Left renal cortex interstitium (tissue), 4 donors: ENCODE measurements at regions not wholly inside any gene's neighbourhood (a gene's known extent, or its start where the extent isn't known, plus 50 kb on each side); places are given as distances from the start of the nearest gene placed in this dataset.

Experiments used
- DNase-seq, 4 donors: peaks; one replicate each; pipeline ENCODE4 v3.0.0-alpha.2; 2013; ENCODE audit warnings: low read depth in 4 of 4, low spot score in 2 of 4, missing footprints in 1 of 4

DNA sequence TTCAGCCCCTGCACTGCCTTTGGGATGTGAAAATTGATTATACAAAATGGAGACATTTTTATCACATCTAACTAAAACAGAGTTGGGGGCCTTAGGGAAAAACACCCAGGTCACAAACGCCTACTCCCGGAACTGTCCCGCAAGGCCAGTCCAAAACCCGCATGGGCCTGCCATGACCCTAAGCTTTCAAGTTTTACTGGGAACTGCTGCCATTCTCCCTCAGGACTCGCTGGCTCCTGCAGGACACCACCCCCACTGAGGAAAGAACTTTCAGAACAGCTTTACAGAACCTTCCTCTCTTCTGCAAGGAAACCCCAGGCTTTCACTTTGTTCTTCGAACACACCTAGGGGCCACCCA is 320.4 kb upstream of the HS6ST1 start:
- no peak for DNase-seq

DNA sequence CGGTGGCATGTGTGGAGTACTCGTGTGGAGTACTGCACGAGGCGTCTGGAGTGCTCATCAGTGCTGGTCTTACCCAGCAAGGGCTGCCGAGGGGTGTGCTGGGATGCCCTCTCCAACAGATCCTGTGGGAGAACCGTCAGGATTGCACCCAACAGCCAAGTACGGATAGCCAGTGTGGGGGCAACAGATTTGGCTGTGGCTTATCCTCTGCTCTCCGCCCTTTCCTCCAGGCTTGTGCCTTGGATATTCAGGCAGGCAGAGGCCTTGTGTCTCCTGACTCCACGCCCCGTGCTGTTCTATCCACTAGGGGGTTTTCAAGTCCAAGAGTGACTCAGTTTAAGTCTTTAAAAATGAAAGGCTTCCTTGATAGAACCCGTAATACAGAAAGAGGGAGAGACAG is 321.0 kb upstream of the HS6ST1 start:
- DNase-seq = no peak

DNA sequence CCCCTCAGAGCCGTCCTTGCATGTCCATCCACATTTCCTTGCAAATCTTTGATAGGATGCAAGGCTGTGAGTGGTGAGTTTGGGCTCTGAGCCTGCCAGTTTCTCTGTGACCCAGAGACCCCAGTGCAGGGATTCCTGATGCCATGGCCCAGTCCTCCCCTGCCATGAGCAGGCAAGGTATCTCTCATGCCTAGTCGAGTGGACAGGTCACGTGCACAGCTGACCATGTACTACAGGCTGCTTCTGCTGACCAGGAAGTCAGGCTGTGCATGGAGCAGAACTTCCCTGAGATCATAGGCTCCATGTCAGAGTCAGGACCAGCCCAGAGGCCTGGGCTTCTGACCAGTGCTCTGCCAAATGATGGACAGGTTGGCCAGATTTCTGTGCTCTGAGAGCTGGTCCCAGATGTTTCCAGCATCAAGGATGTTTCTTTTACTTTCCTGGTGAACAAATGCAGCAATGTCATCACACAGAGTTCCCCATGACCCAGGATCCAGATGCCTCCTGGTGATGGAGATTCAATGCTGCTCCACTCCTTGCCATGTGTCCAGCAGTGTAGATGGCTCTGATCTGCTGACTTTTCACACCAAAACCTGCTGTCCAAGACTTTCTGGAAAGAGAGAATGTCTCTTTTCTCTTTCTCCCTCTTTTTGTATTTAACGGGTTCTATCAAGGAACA is 321.6 kb upstream of the HS6ST1 start:
- DNase-seq = no peak

DNA sequence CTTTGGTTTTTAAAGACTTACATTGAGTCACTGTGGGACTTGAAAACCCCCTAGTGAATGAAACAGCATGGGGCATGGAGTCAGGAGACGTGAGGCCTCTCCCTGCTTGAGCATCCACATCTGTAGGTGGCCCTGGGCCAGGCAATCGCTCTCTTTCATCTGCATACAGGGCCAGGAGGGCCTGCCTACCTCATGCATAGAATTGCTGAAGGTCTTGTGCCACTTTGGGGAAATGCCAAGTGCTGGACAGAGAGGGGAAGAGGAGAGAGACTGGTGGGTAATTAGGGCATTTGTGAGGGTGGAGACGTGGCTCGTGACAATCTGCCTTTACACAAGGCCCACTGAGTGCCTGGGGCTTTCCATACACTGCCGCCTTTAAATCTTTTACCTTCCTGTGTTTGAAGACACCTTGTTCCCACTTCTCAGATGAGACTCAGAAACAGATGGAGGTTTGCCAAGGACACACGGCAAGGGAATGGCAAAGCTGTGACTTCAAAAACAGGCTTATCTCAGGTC is 322.2 kb upstream of the HS6ST1 start:
- DNase-seq = no peak

DNA sequence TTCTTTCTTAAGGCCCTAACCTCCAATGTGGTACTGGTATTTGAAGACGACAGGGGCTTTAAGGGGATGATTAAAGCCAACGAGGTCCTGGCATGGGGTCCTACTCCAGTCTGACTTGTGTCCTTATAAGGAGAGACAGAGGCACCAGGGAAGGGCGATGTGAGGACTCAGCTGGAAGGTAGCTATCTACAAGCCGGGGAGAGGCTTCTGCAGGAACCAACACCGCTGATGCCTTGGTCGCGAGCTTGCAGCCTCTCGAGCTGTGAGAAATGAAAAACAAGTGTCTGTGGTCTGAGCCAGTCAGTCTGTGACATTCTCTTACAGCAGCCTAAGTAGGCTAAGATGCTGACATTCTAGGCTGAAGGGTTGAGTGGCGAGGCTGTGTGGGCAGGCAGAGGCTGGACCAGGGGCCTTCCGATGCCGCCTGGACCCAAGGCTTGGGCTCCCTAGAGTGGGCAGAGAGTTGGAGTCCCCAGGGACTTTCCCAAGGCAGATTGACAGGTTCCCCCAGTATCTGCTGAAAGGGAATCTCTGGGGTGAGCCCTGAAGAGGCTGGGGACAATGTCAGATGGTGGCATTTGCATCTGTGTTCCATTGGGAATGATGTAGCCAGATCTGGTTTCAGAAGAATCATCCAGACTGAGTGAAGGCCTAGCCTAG is 322.9 kb upstream of the HS6ST1 start:
- no peak for DNase-seq

DNA sequence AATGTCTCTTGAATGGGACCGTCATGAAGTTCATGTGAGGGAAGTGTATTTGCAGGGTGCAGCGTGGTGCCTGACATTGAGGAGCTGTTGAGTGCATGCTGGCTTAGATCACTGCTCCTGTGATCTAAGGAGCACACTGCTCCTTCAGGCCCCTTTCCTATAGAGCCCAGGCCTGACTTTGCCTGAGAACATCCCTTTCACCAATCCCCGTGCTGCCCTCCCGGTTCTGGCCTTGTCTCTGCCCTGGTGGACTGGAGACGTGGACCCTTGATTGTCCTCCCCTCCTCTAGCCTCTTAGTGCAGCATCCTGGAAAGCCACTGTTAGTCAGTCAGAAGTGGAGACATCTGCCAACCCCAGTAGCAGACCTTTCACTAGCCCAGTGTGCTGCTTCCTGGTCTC is 323.6 kb upstream of the HS6ST1 start:
- DNase-seq = no peak

DNA sequence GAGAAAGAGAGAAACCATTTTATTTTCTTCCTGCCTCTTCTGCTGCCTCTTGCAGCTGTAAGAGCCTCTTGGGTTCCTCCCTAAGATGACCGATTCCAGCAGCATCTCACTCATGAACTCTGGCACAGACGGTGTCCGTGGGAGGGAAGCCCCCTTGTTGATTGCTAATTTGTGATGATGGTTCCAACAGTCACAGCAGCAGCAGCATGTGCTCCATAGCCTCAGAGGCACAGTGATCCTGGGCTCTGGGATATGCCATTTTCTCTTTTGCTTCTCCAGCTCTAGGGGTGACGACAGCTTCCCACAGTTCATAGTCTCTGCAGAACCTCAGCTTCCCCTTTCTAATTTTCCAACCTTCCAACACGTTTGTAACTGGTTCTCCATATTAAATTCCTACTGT is 324.2 kb upstream of the HS6ST1 start:
- no peak for DNase-seq

DNA sequence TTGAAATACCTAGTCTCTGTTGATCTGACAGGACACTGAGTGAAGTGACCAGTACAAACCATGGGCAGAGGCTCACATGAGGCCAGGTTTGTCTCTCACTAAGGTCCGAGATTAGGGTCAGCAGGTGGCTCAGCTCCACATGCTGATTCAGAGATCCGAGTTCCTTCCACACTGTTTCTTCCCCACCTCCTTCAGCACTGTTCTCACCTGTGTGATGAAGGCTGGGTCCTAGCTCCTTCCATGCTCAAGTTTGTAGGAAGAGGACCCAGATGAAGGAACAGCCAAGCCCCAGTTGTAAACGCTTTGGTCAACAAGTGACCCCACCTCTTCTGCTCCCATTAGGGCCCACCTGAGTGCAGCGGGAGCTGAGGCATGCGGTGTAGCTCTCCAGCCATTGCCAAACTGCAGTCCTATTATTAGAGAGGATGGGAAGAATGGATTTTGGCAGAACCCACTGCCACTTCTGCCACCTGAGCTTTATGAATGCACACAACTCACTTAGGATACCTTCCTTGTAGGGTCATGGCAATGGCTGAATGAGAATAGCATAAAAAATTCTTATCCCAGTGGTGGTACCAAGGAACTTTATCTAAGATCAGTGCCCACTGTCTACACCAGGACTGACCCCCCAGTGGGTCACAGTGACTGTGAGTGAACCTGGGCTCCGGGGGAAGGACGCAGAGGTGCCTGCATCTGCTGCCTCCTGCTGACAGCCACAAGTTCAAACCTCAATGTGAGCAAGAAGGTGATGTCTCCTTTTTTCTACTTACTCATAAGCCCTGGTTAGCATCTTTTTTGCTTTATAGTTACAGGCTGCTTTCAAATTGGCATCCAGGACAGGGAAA is 324.8 kb upstream of the HS6ST1 start:
- DNase-seq = no peak

DNA sequence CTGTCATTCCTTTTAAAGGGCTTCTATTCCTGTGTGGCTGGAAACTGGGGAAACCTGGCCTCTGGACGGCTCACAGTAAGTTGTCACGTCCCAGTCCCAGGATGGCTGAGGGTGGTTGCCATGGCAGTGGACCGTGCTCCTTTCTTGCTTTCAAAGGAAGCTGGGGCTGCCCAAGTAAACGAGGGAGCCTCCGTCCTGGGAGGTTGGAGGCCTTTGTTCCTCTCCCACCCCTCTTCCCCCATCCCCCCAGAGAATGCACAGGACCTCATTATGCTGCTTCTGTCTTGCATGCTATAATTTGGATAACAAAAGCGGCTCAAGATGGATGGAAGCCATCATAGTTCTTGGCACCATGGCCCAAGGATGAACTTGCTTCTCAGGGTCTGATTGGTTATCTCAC is 325.5 kb upstream of the HS6ST1 start:
- no peak for DNase-seq

DNA sequence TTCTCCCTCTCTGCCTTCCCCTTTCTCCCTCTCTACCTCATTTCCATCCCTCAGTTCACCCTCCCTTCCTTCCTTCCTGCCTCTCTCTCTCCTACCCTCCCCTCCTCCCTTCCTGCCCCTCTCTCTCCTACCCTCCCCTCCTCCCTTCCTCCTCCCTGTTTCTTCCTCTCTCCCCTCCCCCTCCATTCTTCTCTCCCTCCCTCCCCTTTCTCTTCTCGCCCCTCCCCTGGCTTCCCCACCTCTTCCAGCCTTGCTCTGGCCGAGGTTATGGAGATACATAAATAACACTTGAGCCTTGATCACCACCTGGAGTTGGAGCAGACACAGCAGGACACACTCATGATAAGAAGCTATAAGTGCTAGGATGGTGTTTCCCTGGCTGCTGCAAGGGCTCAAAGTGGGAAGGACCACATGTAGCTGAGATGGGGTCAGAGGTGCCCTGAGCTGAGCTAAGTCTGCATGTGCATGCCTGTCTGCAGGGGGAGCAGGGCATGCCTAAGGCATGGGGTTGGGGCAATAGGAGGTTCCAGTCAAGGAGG is 326.1 kb upstream of the HS6ST1 start:
- no peak for DNase-seq

DNA sequence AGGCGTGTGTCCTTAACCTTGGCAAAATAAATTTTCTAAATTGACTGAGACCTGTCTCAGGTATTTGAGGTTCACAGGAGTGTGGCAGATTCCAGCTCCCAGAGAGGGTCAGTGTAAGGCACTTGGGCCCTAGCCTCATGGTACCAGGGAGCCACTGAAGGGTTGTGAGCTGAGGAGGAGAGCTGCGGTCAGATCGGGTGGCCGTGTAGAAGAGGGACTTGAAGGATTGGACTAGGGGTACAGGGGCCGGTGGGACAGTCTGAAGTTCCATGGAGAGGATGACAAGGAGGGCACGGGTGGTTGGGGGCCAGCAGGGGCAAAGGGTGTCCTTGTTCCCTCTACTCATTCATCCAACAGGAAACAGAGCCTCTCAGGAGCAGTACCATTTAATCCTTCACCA is 327.0 kb upstream of the HS6ST1 start:
- DNase-seq = no peak

DNA sequence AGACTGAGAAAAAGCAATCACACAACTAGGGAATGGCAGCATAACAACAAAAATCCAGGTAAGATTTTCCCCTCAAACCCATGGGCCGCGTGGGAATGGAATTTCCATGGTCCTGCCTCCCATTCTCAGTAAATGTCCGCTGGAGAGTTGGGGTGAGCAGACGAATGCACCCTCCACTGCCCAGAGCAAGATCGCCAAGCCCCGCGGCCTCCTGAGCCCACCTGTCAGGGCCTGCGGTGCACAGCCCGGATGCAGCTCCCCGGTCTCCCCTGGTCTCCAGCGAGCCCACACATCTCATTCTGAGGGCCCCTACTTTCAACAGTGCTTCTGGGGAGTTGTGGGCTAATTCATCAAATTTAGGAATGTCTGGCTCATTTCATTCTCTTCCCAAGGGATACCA is 327.4 kb upstream of the HS6ST1 start:
- DNase-seq = no peak

DNA sequence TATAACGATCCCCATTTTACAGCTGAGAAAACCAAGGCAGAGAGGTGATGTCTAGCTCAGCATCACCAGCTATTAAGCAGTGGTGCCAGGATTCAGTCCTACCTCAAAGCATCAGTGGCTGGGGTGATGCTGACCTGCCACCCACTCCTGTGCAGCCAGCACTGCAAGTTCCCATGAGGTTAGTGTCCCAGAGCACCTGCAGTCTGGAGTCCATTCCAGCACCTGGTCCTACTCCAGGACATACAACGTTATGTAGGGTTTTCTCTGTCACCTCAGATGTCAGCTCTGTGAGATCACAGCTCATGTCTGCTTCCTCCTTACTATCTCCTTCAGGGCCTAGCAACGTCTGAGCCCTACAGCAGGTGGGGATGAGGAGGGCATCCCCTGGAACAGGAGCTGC is 328.0 kb upstream of the HS6ST1 start:
- no peak for DNase-seq

DNA sequence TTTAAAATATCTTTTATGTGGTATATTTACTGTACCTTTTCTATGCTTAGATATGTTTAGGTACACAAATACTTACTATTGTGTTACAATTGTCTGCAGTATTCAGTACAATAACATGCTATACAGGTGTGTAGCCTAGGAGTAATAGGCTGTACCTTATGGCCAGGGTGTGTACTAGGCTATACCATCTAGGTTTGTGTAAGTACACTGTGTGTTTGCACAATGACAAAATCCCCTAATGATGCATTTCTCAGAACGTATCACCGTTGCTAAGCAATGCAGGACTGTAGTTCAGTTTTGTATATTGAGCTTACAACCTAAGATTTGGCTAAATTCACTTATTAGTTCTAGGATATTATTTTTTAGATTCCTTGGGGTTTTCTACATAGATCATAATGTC is 332.3 kb upstream of the HS6ST1 start:
- no peak for DNase-seq

DNA sequence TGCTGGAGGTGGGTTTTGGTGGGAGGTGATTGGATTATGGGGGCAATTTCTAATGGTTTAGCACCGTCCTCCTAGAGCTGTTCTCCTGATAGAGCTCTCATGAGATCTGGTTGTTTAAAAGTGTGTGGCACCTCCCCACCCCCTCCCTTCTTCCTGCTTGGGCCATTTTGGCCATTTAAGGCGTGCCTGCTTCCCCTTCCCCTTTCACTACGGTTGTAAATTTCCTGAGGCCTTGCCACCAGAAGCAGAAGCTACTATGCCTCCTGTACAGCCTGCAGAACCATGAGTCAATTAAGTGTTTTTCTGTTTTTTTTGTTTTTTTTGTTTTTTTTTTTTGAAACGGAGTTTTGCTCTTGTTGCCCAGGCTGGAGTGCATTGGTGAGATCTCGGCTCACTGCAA is 335.7 kb upstream of the HS6ST1 start:
- DNase-seq = no peak

DNA sequence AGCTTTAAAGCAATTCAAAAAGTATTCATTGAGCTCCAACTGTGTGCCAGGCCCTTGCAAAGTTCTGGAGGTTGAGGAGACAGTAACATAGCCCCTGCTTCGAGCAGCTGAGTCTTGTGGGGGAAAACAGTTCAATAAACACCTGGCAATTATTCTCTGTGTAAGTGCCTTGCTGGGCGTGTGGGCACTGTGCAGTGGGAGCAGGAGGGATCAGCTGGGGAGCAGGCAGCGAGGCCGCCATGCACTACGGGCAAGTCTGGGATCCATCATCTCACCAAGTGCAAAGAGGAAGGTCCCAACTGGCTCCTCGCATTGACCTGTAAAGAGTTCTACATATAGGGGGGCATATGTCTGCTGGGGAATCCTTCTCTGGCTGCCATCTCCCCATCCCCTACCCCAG is 342.2 kb upstream of the HS6ST1 start:
- no peak for DNase-seq

DNA sequence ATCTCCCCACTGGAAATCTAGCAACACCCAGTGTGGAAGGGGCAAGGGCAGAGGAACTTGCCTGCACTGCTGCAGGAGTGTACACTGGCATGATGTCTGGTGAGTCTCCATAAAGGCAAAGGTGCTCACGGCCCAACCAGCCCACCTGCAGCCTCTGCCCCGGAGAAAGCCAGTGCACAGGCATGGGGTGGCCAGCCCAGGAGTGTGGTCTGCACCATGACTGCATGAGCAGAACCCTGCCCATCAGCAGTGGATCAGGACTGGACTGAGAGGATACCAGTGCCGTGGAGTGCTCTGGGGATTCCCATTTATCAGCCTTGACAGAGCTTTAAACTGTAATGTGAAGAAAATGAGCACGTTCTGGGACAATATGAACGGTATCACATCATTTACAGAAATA is 342.6 kb upstream of the HS6ST1 start:
- no peak for DNase-seq

DNA sequence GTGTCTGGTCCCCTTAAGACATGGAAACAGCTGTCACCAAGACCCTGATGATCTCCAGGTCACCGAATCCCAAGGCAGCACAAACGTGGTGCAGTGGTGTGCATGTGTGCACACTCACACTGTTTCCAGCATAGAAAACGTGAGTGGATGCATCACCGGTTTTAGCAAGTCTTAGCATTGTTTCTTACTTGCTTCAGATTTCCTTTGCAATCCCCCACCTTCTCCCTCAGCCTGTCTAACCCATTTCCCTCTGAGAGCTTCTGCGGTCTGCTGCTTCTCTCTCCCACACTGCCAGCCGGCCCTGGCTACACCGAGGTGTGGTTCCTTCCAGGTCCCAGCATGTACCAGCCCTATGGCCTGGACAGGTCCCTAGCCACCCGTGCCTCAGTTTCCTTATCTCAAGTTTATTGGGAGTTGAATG is 343.4 kb upstream of the HS6ST1 start:
- no peak for DNase-seq

DNA sequence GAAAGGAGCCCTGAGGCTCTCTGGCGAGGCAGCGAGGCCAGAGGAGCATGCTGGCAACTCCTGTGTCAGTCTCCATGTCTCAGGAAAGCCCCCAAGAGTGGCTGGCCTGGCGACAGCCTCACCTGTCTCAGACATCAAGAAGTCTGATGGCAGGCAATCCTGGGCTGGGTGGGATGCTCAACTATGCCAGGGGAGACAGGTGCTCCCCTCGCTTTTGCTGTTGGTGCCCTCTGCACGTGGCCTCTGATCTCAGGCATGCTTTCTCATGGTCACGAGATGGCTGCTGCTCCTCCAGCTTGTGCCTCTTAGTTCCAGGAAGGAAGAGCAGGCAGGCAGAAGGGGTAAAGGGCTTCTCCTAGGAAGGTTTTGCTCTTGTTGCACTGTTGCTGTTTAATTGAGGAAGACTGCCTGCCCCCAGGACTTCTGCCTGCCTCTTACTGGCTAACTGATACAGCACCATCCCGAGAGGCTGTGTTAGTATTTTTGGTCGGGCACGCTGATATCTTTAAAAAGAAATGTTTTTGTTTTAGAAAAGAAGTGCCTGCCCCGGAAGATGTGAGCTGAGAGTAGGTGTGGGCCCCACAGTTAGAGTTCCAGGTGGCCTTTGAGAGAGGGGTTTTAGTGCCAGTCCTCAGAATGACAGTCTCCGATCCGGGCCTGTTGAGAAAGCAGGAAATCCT is 344.8 kb upstream of the HS6ST1 start:
- DNase-seq = no peak

DNA sequence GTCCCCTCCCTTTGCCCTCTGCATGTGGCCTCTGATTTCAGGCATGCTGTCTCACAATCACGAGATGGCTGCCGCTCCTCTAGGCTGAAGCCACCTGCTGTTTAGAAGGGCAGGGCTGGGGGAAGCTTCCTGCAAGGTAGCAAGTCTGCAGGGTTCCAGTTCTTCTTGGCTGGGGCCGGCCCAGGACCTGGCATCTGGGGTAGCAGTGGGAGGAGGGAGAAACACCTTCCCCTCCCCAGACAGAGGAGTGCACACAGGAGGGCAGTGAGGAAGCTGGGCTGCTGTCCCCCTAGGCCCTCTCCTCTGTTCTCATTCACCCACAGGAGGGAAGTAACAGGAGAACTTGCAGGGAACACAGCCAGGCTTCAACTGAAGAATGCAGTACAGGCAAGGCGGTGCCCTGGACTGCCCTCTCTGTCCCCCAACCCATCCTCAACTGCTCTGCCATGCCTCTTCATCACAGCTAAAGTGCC is 345.9 kb upstream of the HS6ST1 start:
- DNase-seq = no peak

DNA sequence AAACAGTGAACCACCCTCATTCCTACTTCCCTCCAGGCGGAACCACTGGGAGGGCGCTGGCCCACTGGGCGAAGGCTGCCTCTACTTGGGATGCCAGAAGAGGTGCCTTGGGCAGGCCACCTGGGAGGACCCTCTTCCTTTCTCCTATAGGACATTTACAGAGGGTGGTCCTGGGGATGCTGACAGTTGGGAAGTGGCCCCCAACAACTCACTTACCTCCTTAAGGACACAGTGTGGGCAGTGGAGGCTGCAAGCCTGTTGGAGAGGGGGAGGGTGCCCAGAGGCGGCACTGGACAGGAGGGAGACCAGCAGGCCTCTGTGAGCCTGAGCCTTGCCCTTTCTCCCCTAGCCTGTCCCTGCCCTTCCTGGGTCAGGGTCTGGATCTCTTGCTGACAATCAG is 346.4 kb upstream of the HS6ST1 start:
- DNase-seq = no peak
